ENCODE measurements at regions not wholly inside any gene's neighbourhood (a gene's known extent, or its start where the extent isn't known, plus 50 kb on each side); places are given as distances from the start of the nearest gene placed in this dataset.

GRCh38 chr18:43380104-43380672, 102.9 kb upstream of the SYT4 start:
- H3K36me3 ChIP-seq (ENCODE audit: control insufficient read depth in 1 of 2, insufficient read depth in 2 of 2, low read length in 2 of 2) = no peaks in the 10 kb centered on the region
- RAD21 ChIA-PET (ENCODE audit: low non-redundant PET in 1 of 2, low total read pairs in 2 of 2, uncharacterized antibody in 2 of 2, unreplicated experiment in 2 of 2) = no interaction called here
- H3K9me3 ChIP-seq (ENCODE audit: control insufficient read depth in 1 of 2, insufficient read depth in 1 of 2, low read depth in 1 of 2, low read length in 2 of 2) = peaks cover 19 to 47% of the 10 kb centered on the region in 2 experiments; a peak in 2 of 4 replicates
- CTCF ChIA-PET = no interaction called here
- H3K4me2 ChIP-seq (ENCODE audit: low read length) = no peak overlapping the region
- H3K27me3 ChIP-seq (ENCODE audit: insufficient read depth, low read length) = no peaks in the 10 kb centered on the region
- no peak overlapping the region for H3K9ac ChIP-seq (ENCODE audit: low read length)
- H3K4me3 ChIP-seq (replicated peaks in 1 of 2; ENCODE audit: low read depth in 1 of 2, low read length in 2 of 2) = no peak overlapping the region
- no peaks in the 10 kb centered on the region for H3K9me2 ChIP-seq (ENCODE audit: insufficient read depth)
- H3K79me2 ChIP-seq (ENCODE audit: insufficient read depth, low read length) = no peaks in the 10 kb centered on the region
- POLR2A ChIA-PET = no interaction called here
- no peak overlapping the region for H3K27ac ChIP-seq (ENCODE audit: low read depth, low read length)
- no peaks in the 10 kb centered on the region for H3K4me1 ChIP-seq (ENCODE audit: control insufficient read depth in 1 of 2, insufficient read depth in 2 of 2, low read length in 2 of 2)
- H2AFZ ChIP-seq (ENCODE audit: low read depth, low read length, poor library complexity, severe bottlenecking) = no peak overlapping the region
- H4K20me1 ChIP-seq (ENCODE audit: insufficient read depth) = no peaks in the 10 kb centered on the region
- TF ChIP-seq POLR2A (IDR thresholded peaks at IDR 0.05; ENCODE audit: borderline replicate concordance, extremely low read depth, insufficient read depth, insufficient read length) (no peak), CTCF (IDR thresholded peaks at IDR 0.05 in 2 of 3, conservative IDR thresholded peaks at IDR 0.05 in 1 of 3; ENCODE audit: borderline replicate concordance in 1 of 3, insufficient read depth in 1 of 3, low read depth in 2 of 3, low read length in 2 of 3) (no peak), RAD21 (IDR thresholded peaks at IDR 0.05; ENCODE audit: low read depth) (no peak), ATF3 (IDR thresholded peaks at IDR 0.05) (no peak), CEBPB (IDR thresholded peaks at IDR 0.05; ENCODE audit: low read depth) (no peak), SP1 (IDR thresholded peaks at IDR 0.05; ENCODE audit: low read depth) (no peak), ZBTB33 (IDR thresholded peaks at IDR 0.05; ENCODE audit: extremely low read depth, insufficient replicate concordance, low read length) (no peak), FOSL1 (IDR thresholded peaks at IDR 0.05; ENCODE audit: low read depth) (no peak), JUND (IDR thresholded peaks at IDR 0.05) (no peak), ZNF274 (IDR thresholded peaks at IDR 0.05; ENCODE audit: low read depth, low read length) (no peak), CBX3 (IDR thresholded peaks at IDR 0.05; ENCODE audit: low read depth) (no peak), POLR2AphosphoS5 (IDR thresholded peaks at IDR 0.05; ENCODE audit: low read depth, low read length) (no peak), SIN3A (IDR thresholded peaks at IDR 0.05; ENCODE audit: low read depth) (no peak), ZFX (IDR thresholded peaks at IDR 0.05) (no peak), EZH2 (IDR thresholded peaks at IDR 0.05) (no peak), EZH2phosphoT487 (IDR thresholded peaks at IDR 0.05; ENCODE audit: borderline replicate concordance) (no peak), ELF1 (IDR thresholded peaks at IDR 0.05; ENCODE audit: borderline replicate concordance, low read depth) (no peak)
- BruUV-seq (replicated peaks) = no TSS peak
- DNase-seq (ENCODE audit: low read depth, low spot score) (no peak), ATAC-seq (no peak)
- intact Hi-C loops (cut with micrococcal nuclease) = no loop called here

All from HCT116 (cell line).